ENCODE measurements at regions not wholly inside any gene's neighbourhood (a gene's known extent, or its start where the extent isn't known, plus 50 kb on each side); places are given as distances from the start of the nearest gene placed in this dataset.

DNA sequence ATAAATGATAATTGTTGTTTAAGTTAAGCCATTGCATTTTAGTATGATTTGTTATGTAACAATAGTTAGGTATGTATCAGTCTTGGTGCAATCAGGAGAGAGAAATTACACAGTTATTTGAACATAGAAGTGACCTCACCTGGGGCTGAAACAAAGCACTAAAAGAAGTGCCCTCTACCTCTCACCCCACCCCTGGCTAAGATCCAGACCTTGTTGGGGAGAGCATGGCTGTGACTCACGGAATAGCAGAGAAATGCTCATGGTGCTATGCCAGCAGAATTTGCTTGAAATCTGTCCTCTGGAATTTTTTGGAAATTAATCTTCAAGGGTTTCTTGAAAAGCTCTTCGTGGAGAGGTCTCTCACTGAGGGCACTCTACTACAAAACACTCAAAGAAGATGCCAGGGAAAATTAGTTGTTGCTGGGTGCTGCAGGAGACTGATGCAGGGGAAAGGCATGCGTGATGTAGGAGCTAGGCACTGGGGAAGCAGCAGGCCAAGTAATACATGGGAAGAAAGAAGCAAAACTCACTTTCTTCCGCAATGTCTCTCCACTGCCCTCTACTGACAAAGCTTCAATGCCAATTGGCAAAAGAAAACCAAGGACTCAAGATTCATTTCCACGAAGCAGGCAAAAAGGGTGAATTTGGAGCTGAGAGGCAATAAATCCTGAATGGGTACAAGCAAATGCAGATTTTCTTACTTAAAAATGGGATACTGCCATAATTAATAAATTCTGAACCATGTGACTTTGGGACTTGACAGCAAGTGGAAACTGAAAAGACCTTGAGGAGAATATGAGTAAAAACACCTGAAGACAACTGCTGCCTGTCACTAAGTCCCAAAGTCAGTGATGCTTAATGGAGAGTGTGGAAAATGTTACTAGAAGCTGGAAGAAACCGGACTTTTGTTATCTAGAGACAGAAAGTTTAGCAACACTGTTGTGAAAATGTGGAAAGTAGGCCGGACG lies 136.3 kb upstream of the ZNF184 start:
- Histone ChIP-seq H3K23me2 (ENCODE audit: insufficient read length, low read depth, low read length, poor library complexity, severe bottlenecking) (peaks cover 4% of the 10 kb centered on the region), H3K14ac (ENCODE audit: insufficient read depth, low read length) (no peak overlapping the region), H4K5ac (ENCODE audit: insufficient read length, low read depth, low read length) (no peak overlapping the region), H2BK12ac (ENCODE audit: insufficient read length, low read depth, low read length) (no peak overlapping the region), H3K9me3 (ENCODE audit: control insufficient read depth, low read depth, low read length) (no peaks in the 10 kb centered on the region), H3K27me3 (ENCODE audit: insufficient read depth, low read length) (no peaks in the 10 kb centered on the region), H3K18ac (ENCODE audit: insufficient read length, low read depth, low read length) (no peak overlapping the region), H2AK5ac (ENCODE audit: insufficient read length, low read length) (no peak overlapping the region), H3K23ac (ENCODE audit: insufficient read length, low read depth, low read length) (no peak overlapping the region), H3K4me1 (ENCODE audit: insufficient read depth, low read length) (peaks cover 4% of the 10 kb centered on the region; the same call in 1 of the 2 replicates), H3K79me2 (ENCODE audit: insufficient read depth, low read length) (no peaks in the 10 kb centered on the region), H2BK15ac (ENCODE audit: low read depth, low read length) (no peak overlapping the region), H2BK20ac (ENCODE audit: low read depth, low read length, poor library complexity, severe bottlenecking) (no peak overlapping the region), H2BK120ac (ENCODE audit: low read depth, low read length, poor library complexity, severe bottlenecking) (no peak overlapping the region), H4K20me1 (ENCODE audit: control insufficient read depth, insufficient read depth, insufficient read length) (no peaks in the 10 kb centered on the region), H3K9ac (ENCODE audit: extremely low read depth, insufficient read length, low read length) (no peak overlapping the region), H3T11ph (ENCODE audit: low read length) (no peak overlapping the region), H3K56ac (ENCODE audit: insufficient read length, low read depth, low read length) (no peak overlapping the region), H2AFZ (ENCODE audit: low read length) (no peak overlapping the region), H2BK5ac (ENCODE audit: insufficient read length, low read length) (no peak overlapping the region), H3K4me2 (ENCODE audit: insufficient read depth, insufficient read length, low read length) (no peak overlapping the region), H4K8ac (replicated peaks; ENCODE audit: insufficient read length, low read depth, low read length) (no peak overlapping the region), H3K79me1 (ENCODE audit: insufficient read depth, low read depth, low read length, poor library complexity, severe bottlenecking) (no peaks in the 10 kb centered on the region), H3K4ac (ENCODE audit: low read depth, low read length) (no peak overlapping the region), H4K91ac (ENCODE audit: insufficient read length, low read depth, low read length) (no peak overlapping the region), H3K27ac (ENCODE audit: insufficient read length, low read depth, low read length) (no peak overlapping the region)
- TF ChIP-seq, protein P1, sequence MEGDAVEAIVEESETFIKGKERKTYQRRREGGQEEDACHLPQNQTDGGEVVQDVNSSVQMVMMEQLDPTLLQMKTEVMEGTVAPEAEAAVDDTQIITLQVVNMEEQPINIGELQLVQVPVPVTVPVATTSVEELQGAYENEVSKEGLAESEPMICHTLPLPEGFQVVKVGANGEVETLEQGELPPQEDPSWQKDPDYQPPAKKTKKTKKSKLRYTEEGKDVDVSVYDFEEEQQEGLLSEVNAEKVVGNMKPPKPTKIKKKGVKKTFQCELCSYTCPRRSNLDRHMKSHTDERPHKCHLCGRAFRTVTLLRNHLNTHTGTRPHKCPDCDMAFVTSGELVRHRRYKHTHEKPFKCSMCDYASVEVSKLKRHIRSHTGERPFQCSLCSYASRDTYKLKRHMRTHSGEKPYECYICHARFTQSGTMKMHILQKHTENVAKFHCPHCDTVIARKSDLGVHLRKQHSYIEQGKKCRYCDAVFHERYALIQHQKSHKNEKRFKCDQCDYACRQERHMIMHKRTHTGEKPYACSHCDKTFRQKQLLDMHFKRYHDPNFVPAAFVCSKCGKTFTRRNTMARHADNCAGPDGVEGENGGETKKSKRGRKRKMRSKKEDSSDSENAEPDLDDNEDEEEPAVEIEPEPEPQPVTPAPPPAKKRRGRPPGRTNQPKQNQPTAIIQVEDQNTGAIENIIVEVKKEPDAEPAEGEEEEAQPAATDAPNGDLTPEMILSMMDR (conservative IDR thresholded peaks at IDR 0.05): peak; percentile 88
- H3K4me1 Mint-ChIP-seq: peaks cover 8 to 20% of the 10 kb centered on the region in 2 experiments
- peak overlapping the region in 1 of 2 experiments; percentile 53; a peak in 2 of 5 replicates for H3K4me3 Mint-ChIP-seq
- H3K36me3 Mint-ChIP-seq (ENCODE audit: insufficient read depth in 1 of 3, low read depth in 3 of 3): no peaks in the 10 kb centered on the region; a peak in 1 of 7 replicates
- peaks cover 0 to 3% of the 10 kb centered on the region in 2 experiments; a peak in 2 of 5 replicates for H3K9me3 Mint-ChIP-seq
- WGBS (ENCODE audit: extremely low coverage, insufficient read length, low lambda C conversion rate): no CpG with 5 or more reads among the region's 8 CpGs
- DNase-seq: peak; percentile 68
- no peak overlapping the region for H3K27ac Mint-ChIP-seq
- H3K27me3 Mint-ChIP-seq (ENCODE audit: low read depth): peaks cover 11% of the 10 kb centered on the region
